ENCODE measurements at regions not wholly inside any gene's neighbourhood (a gene's known extent, or its start where the extent isn't known, plus 50 kb on each side); places are given as distances from the start of the nearest gene placed in this dataset.
"Not testable (repeated sequence)": the region's sequence is repeated elsewhere in the genome, so short reads cannot be mapped to it uniquely, and the experiment has no call there.

GRCh38 chr13:21875116-21875515 is 204.2 kb downstream of the FGF9 start:
- in situ Hi-C loops (cut with MboI; ENCODE audit: low sequenced_read_pairs), result no loop called here

GRCh38 chr13:21879263-21879914 is 208.5 kb downstream of the FGF9 start:
- in situ Hi-C loops (cut with MboI; ENCODE audit: low sequenced_read_pairs), result no loop called here

GRCh38 chr13:21882766-21883165 is 211.9 kb downstream of the FGF9 start:
- in situ Hi-C loops (cut with MboI; ENCODE audit: low sequenced_read_pairs), result no loop called here

- in situ Hi-C loops (cut with MboI; ENCODE audit: low sequenced_read_pairs), result no loop called here
Observed at GRCh38 chr13:21883713-21884112, 212.8 kb downstream of the FGF9 start.

- in situ Hi-C loops (cut with MboI; ENCODE audit: low sequenced_read_pairs), result no loop called here
Observed at GRCh38 chr13:21884299-21884909, 213.5 kb downstream of the FGF9 start.

- in situ Hi-C loops (cut with MboI; ENCODE audit: low sequenced_read_pairs), result no loop called here
Observed at GRCh38 chr13:21884965-21885567, 214.2 kb downstream of the FGF9 start.

GRCh38 chr13:21885714-21886224 is 214.9 kb downstream of the FGF9 start:
- in situ Hi-C loops (cut with MboI; ENCODE audit: low sequenced_read_pairs), result no loop called here

GRCh38 chr13:21889651-21890050 is 218.8 kb downstream of the FGF9 start:
- in situ Hi-C loops (cut with MboI; ENCODE audit: low sequenced_read_pairs), result no loop called here

GRCh38 chr13:21890220-21890619 is 219.3 kb downstream of the FGF9 start:
- in situ Hi-C loops (cut with MboI; ENCODE audit: low sequenced_read_pairs), result not testable (repeated sequence)

- in situ Hi-C loops (cut with MboI; ENCODE audit: low sequenced_read_pairs), result no loop called here
Observed at GRCh38 chr13:21894091-21894490, 223.2 kb downstream of the FGF9 start.

GRCh38 chr13:21894703-21895699 is 224.1 kb downstream of the FGF9 start:
- in situ Hi-C loops (cut with MboI; ENCODE audit: low sequenced_read_pairs), result no loop called here

- in situ Hi-C loops (cut with MboI; ENCODE audit: low sequenced_read_pairs), result no loop called here
Observed at GRCh38 chr13:21895779-21896178, 224.9 kb downstream of the FGF9 start.

- in situ Hi-C loops (cut with MboI; ENCODE audit: low sequenced_read_pairs), result no loop called here
Observed at GRCh38 chr13:21897161-21897560, 226.3 kb downstream of the FGF9 start.

- in situ Hi-C loops (cut with MboI; ENCODE audit: low sequenced_read_pairs), result no loop called here
Observed at GRCh38 chr13:21898459-21898858, 227.6 kb downstream of the FGF9 start.

- in situ Hi-C loops (cut with MboI; ENCODE audit: low sequenced_read_pairs), result no loop called here
Observed at GRCh38 chr13:21898945-21899344, 228.1 kb downstream of the FGF9 start.

GRCh38 chr13:21901336-21901735 is 230.5 kb downstream of the FGF9 start:
- in situ Hi-C loops (cut with MboI; ENCODE audit: low sequenced_read_pairs), result no loop called here

GRCh38 chr13:21901811-21902708 is 231.2 kb downstream of the FGF9 start:
- in situ Hi-C loops (cut with MboI; ENCODE audit: low sequenced_read_pairs), result no loop called here

- in situ Hi-C loops (cut with MboI; ENCODE audit: low sequenced_read_pairs), result no loop called here
Observed at GRCh38 chr13:21902709-21903098, 231.8 kb downstream of the FGF9 start.

GRCh38 chr13:21905486-21905885 is 234.6 kb downstream of the FGF9 start:
- in situ Hi-C loops (cut with MboI; ENCODE audit: low sequenced_read_pairs), result no loop called here

GRCh38 chr13:21909331-21909730 is 238.5 kb downstream of the FGF9 start:
- in situ Hi-C loops (cut with MboI; ENCODE audit: low sequenced_read_pairs), result no loop called here

All from HL-60/S4 (cell line).